ENCODE measurements at regions not wholly inside any gene's neighbourhood (a gene's known extent, or its start where the extent isn't known, plus 50 kb on each side); places are given as distances from the start of the nearest gene placed in this dataset.

DNA sequence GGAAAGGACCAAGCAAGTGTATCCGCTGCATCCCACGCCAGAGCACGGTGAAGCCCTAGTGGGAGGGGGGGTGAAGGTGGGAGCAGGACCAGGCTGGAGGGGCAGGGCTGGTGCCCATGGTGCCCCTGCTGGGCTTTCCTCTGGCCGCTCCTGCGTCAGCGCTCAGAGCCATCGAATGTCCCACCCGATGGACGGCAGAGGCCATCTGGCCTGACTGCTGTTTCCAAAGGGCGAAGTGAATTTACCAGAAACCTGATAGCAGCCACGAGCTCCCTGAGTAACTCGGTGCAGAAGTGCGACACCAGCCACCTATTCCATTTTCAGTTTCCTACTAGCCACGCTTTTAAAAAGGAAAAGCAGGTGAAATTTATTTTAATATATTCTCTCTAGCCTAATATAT lies 203.6 kb upstream of the CIBAR2 start:
- TF ChIP-seq, protein P1, sequence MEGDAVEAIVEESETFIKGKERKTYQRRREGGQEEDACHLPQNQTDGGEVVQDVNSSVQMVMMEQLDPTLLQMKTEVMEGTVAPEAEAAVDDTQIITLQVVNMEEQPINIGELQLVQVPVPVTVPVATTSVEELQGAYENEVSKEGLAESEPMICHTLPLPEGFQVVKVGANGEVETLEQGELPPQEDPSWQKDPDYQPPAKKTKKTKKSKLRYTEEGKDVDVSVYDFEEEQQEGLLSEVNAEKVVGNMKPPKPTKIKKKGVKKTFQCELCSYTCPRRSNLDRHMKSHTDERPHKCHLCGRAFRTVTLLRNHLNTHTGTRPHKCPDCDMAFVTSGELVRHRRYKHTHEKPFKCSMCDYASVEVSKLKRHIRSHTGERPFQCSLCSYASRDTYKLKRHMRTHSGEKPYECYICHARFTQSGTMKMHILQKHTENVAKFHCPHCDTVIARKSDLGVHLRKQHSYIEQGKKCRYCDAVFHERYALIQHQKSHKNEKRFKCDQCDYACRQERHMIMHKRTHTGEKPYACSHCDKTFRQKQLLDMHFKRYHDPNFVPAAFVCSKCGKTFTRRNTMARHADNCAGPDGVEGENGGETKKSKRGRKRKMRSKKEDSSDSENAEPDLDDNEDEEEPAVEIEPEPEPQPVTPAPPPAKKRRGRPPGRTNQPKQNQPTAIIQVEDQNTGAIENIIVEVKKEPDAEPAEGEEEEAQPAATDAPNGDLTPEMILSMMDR (IDR thresholded peaks at IDR 0.05): no peak
- TF ChIP-seq POLR2A (IDR thresholded peaks at IDR 0.05) (no peak), POLR2AphosphoS5 (IDR thresholded peaks at IDR 0.05) (no peak), EP300 (IDR thresholded peaks at IDR 0.05) (no peak)
